ENCODE measurements at regions not wholly inside any gene's neighbourhood (a gene's known extent, or its start where the extent isn't known, plus 50 kb on each side); places are given as distances from the start of the nearest gene placed in this dataset.
"Not testable (repeated sequence)": the region's sequence is repeated elsewhere in the genome, so short reads cannot be mapped to it uniquely, and the experiment has no call there.

GRCh38 chr4:91729851-91730250 lies 573.9 kb upstream of the GRID2 start:
- TF ChIP-seq CTCF (IDR thresholded peaks at IDR 0.05) (no peak), EP300 (IDR thresholded peaks at IDR 0.05) (no peak), POLR2AphosphoS5 (IDR thresholded peaks at IDR 0.05) (no peak), POLR2A (IDR thresholded peaks at IDR 0.05) (no peak)
- Histone ChIP-seq H3K4me3 (no peak overlapping the region), H3K36me3 (no peaks in the 10 kb centered on the region), H3K27me3 (no peaks in the 10 kb centered on the region), H3K4me1 (no peaks in the 10 kb centered on the region), H3K9me3 (no peaks in the 10 kb centered on the region), H3K27ac (no peak overlapping the region)
- DNase-seq = no peak
- WGBS, 5 donors = 85 to 93% (median 88%) methylated on average over 2 of the region's 2 CpGs
- intact Hi-C loops (cut with DNase I; ENCODE audit: low total_unique reads) = no loop called here

- DNase-seq = no peak
- H3K27me3 ChIP-seq = no peaks in the 10 kb centered on the region
- intact Hi-C loops (cut with DNase I; ENCODE audit: low total_unique reads) = no loop called here
- no peaks in the 10 kb centered on the region for H3K4me1 ChIP-seq
- no peak for TF ChIP-seq POLR2A (IDR thresholded peaks at IDR 0.05)
- TF ChIP-seq EP300 (IDR thresholded peaks at IDR 0.05) = no peak
- no peak for TF ChIP-seq CTCF (IDR thresholded peaks at IDR 0.05)
- no peak for TF ChIP-seq POLR2AphosphoS5 (IDR thresholded peaks at IDR 0.05)
- H3K4me3 ChIP-seq = no peak overlapping the region
- 30 to 69% (median 45%) methylated on average over 1 of the region's 1 CpG for WGBS, 5 donors
- no peak overlapping the region for H3K27ac ChIP-seq
- no peaks in the 10 kb centered on the region for H3K36me3 ChIP-seq
- no peaks in the 10 kb centered on the region for H3K9me3 ChIP-seq
Observed at GRCh38 chr4:91734682-91735081, 569.1 kb upstream of the GRID2 start.

GRCh38 chr4:91738831-91739230 lies 564.9 kb upstream of the GRID2 start:
- intact Hi-C loops (cut with DNase I; ENCODE audit: low total_unique reads); H3K4me3 ChIP-seq; H3K27ac ChIP-seq; H3K4me1 ChIP-seq; H3K36me3 ChIP-seq; H3K9me3 ChIP-seq; H3K27me3 ChIP-seq; DNase-seq: not testable (repeated sequence)

- Histone ChIP-seq H3K27ac (no peak overlapping the region), H3K9me3 (no peaks in the 10 kb centered on the region), H3K4me1 (no peaks in the 10 kb centered on the region), H3K4me3 (no peak overlapping the region), H3K27me3 (no peaks in the 10 kb centered on the region), H3K36me3 (no peaks in the 10 kb centered on the region)
- TF ChIP-seq CTCF (IDR thresholded peaks at IDR 0.05) = no peak
- no peak for TF ChIP-seq POLR2AphosphoS5 (IDR thresholded peaks at IDR 0.05)
- TF ChIP-seq EP300 (IDR thresholded peaks at IDR 0.05) = no peak
- TF ChIP-seq POLR2A (IDR thresholded peaks at IDR 0.05) = no peak
- WGBS, 5 donors = 41 to 96% (median 61%) methylated on average over 3 of the region's 3 CpGs
- intact Hi-C loops (cut with DNase I; ENCODE audit: low total_unique reads) = no loop called here
- no peak for DNase-seq
Observed at GRCh38 chr4:91746551-91746950, 557.2 kb upstream of the GRID2 start.

- H3K4me1 ChIP-seq = no peaks in the 10 kb centered on the region
- H3K9me3 ChIP-seq = no peaks in the 10 kb centered on the region
- no peak for DNase-seq
- TF ChIP-seq POLR2AphosphoS5 (IDR thresholded peaks at IDR 0.05) (no peak), POLR2A (IDR thresholded peaks at IDR 0.05) (no peak), CTCF (IDR thresholded peaks at IDR 0.05) (no peak), EP300 (IDR thresholded peaks at IDR 0.05) (no peak)
- H3K36me3 ChIP-seq = no peaks in the 10 kb centered on the region
- 74 to 88% (median 80%) methylated on average over 1 of the region's 1 CpG for WGBS, 5 donors
- no peak overlapping the region for H3K27ac ChIP-seq
- H3K4me3 ChIP-seq = no peak overlapping the region
- no peaks in the 10 kb centered on the region for H3K27me3 ChIP-seq
- intact Hi-C loops (cut with DNase I; ENCODE audit: low total_unique reads) = no loop called here
Observed at GRCh38 chr4:91751961-91752360, 551.8 kb upstream of the GRID2 start.
